HepG2 (cell line): ENCODE measurements at regions not wholly inside any gene's neighbourhood (a gene's known extent, or its start where the extent isn't known, plus 50 kb on each side); places are given as distances from the start of the nearest gene placed in this dataset.

Experiments used
- ATAC-seq: fragments of 200-7000 bp; cut with Tn5 transposase; 3 replicates; pipeline ENCODE4 v1.9.1; 2020; ENCODE audit warnings: mild to moderate bottlenecking, moderate library complexity
- BruUV-seq: library from RNA; stranded (reverse); fragments of 400-500 nt; replicated peaks from 2 replicates; lab custom pipeline; 2021; lab: Mats Ljungman, UMichigan
- CTCF ChIA-PET: fragments of 300-600 bp; formaldehyde crosslinking; extraction: SDS; loops from one replicate; lab custom pipeline; 2021; ENCODE audit warnings: low total read pairs, inconsistent platforms, low intra/inter-chr PET ratio; lab: Yijun Ruan, JAX
- POLR2A ChIA-PET: fragments of 350-600 bp; sonication (Branson Sonifier 250); formaldehyde crosslinking; loops from one replicate; lab custom pipeline; 2020; ENCODE audit warnings: antibody characterized with exemption, inconsistent platforms; lab: Yijun Ruan, JAX
- DNase-seq: peaks from one replicate; pipeline ENCODE4 v3.0.0-alpha.2; 2015; ENCODE audit warnings: low spot score
- FAIRE-seq: peaks from 3 replicates; lab custom pipeline; 2011; peaks lifted over from hg19 to GRCh38; lab: Jason Lieb, UNC
- H2AFZ ChIP-seq: one replicate; pipeline ENCODE4 v1.6.1; 2011; ENCODE audit warnings: low read length, inconsistent platforms
- H3K27ac ChIP-seq: fragments of 300-600 bp; 3 replicates; pipeline ENCODE4 v1.8.0; 2011; ENCODE audit warnings: mixed run types, mild to moderate bottlenecking, mixed read lengths, low read length, inconsistent platforms; ENCODE audit not compliant: insufficient read depth; ENCODE audit errors: extremely low read length
- H3K27me3 ChIP-seq, 2 experiments: fragments of 200-600 bp in 1 of 2; 2 replicates in 1 of 2; 3 replicates in 1 of 2; pipeline versions ENCODE4 v1.6.0 to v1.8.0; 2011; ENCODE audit warnings: low read length in 2 of 2, mild to moderate bottlenecking in 2 of 2, moderate library complexity in 2 of 2, inconsistent platforms in 1 of 2; ENCODE audit not compliant: insufficient read depth in 2 of 2, control insufficient read depth in 1 of 2
- H3K36me3 ChIP-seq, 2 experiments: fragments of 200-600 bp in 1 of 2; replicated peaks in 1 of 2; 2 replicates in 1 of 2; 3 replicates in 1 of 2; pipeline versions ENCODE4 v1.5.1 to v1.8.0; 2011; ENCODE audit warnings: low read length in 2 of 2, inconsistent platforms in 1 of 2; ENCODE audit not compliant: insufficient read depth in 2 of 2, control insufficient read depth in 1 of 2
- H3K4me1 ChIP-seq: 2 replicates; pipeline ENCODE4 v1.5.1; 2012; ENCODE audit warnings: low read length, inconsistent platforms; ENCODE audit not compliant: insufficient read depth
- H3K4me2 ChIP-seq: 2 replicates; pipeline ENCODE4 v1.6.0; 2011; ENCODE audit warnings: low read depth, low read length, inconsistent platforms
- H3K4me3 ChIP-seq, 3 experiments: fragments of 200-600 bp in 1 of 3; sonication (generic), shearing (Covaris generic) in 1 of 3; replicated peaks in 1 of 3; 2 replicates each; pipeline ENCODE4 v1.5.1; 2011 to 2016; ENCODE audit warnings: low read length in 3 of 3, inconsistent platforms in 2 of 3, low read depth in 2 of 3, mild to moderate bottlenecking in 2 of 3, control low read depth in 1 of 3, mixed read lengths in 1 of 3; ENCODE audit not compliant: insufficient read depth in 1 of 3
- H3K79me2 ChIP-seq: one replicate; pipeline ENCODE4 v1.6.1; 2011; ENCODE audit warnings: low read length, inconsistent platforms; ENCODE audit not compliant: insufficient read depth
- H3K9ac ChIP-seq: 2 replicates; pipeline ENCODE4 v1.6.0; 2011; ENCODE audit warnings: mild to moderate bottlenecking, low read depth, low read length, inconsistent platforms; ENCODE audit not compliant: insufficient read depth
- H3K9me3 ChIP-seq: 2 replicates; pipeline ENCODE4 v1.5.1; 2012; ENCODE audit warnings: mild to moderate bottlenecking, low read length
- H4K20me1 ChIP-seq: 2 replicates; pipeline ENCODE4 v1.6.0; 2011; ENCODE audit warnings: inconsistent platforms, mild to moderate bottlenecking, low read length, moderate library complexity; ENCODE audit not compliant: insufficient read depth
- AGO2 ChIP-seq: fragments of 200-400 bp; formaldehyde crosslinking; optimal IDR thresholded peaks from 2 replicates; pipeline ENCODE3; 2017; ENCODE audit warnings: mild to moderate bottlenecking, low read depth, low read length, moderate library complexity
- CENPBD1 ChIP-seq: sonication (generic); formaldehyde crosslinking; IDR thresholded peaks from 2 replicates; pipeline ENCODE4 v1.8.0; 2022; ENCODE audit warnings: missing genetic modification reagents, low read depth, mild to moderate bottlenecking, borderline replicate concordance
- CREM ChIP-seq, 2 experiments: sonication (generic) in 1 of 2; formaldehyde crosslinking in 1 of 2; IDR thresholded peaks; 2 replicates each; pipeline versions ENCODE4 v1.4.0 to v1.6.1; 2016 to 2020; ENCODE audit warnings: antibody characterized with exemption in 1 of 2, mild to moderate bottlenecking in 1 of 2, missing genetic modification reagents in 1 of 2
- HOXA7 ChIP-seq: sonication (generic); formaldehyde crosslinking; IDR thresholded peaks from 2 replicates; pipeline ENCODE4 v1.8.1; 2022; ENCODE audit warnings: mild to moderate bottlenecking, missing genetic modification reagents, moderate library complexity
- KDM5B ChIP-seq: sonication (generic); formaldehyde crosslinking; IDR thresholded peaks from 2 replicates; pipeline ENCODE4 v1.4.0; 2020; ENCODE audit warnings: missing genetic modification reagents, mild to moderate bottlenecking, borderline replicate concordance
- MAX ChIP-seq: IDR thresholded peaks from 2 replicates; pipeline ENCODE4 v1.6.1; 2012; ENCODE audit warnings: inconsistent platforms
- MXD1 ChIP-seq: sonication (generic); formaldehyde crosslinking; IDR thresholded peaks from 2 replicates; pipeline ENCODE4 v1.4.0; 2020; ENCODE audit warnings: mild to moderate bottlenecking, missing genetic modification reagents
- SNRNP70 ChIP-seq: fragments of 200-400 bp; formaldehyde crosslinking; IDR thresholded peaks from 2 replicates; pipeline ENCODE4 v1.6.1; 2017; ENCODE audit warnings: mild to moderate bottlenecking, low read depth, low read length, moderate library complexity
- SRSF9 ChIP-seq: fragments of 200-400 bp; formaldehyde crosslinking; IDR thresholded peaks from 2 replicates; pipeline ENCODE4 v1.6.1; 2018; ENCODE audit warnings: borderline replicate concordance, mild to moderate bottlenecking, low read depth, low read length; ENCODE audit not compliant: insufficient read depth, poor library complexity, severe bottlenecking
- TARDBP ChIP-seq: sonication (generic); formaldehyde crosslinking; IDR thresholded peaks from 2 replicates; pipeline ENCODE4 v1.8.0; 2022; ENCODE audit warnings: mild to moderate bottlenecking, missing genetic modification reagents
- ZHX1 ChIP-seq: sonication (generic); formaldehyde crosslinking; IDR thresholded peaks from 2 replicates; pipeline ENCODE4 v1.8.1; 2022; ENCODE audit warnings: low read depth, mild to moderate bottlenecking, missing genetic modification reagents
- ZMYM2 ChIP-seq: sonication (generic); formaldehyde crosslinking; IDR thresholded peaks from 2 replicates; pipeline ENCODE4 v1.8.0; 2022; ENCODE audit warnings: mild to moderate bottlenecking, missing genetic modification reagents
- ZNF282 ChIP-seq: fragments of 450-650 bp; IDR thresholded peaks from 2 replicates; pipeline ENCODE4 v1.6.1; 2018; ENCODE audit not compliant: partially characterized antibody
- ZNF589 ChIP-seq: sonication (generic); formaldehyde crosslinking; conservative IDR thresholded peaks from 2 replicates; pipeline ENCODE4 v1.8.0; 2022; ENCODE audit warnings: mild to moderate bottlenecking, moderate library complexity, missing genetic modification reagents
- ZNF761 ChIP-seq: sonication (generic); formaldehyde crosslinking; conservative IDR thresholded peaks from 2 replicates; pipeline ENCODE4 v1.4.0; 2020; ENCODE audit warnings: mild to moderate bottlenecking, missing genetic modification reagents
- WGBS: methylation state at CpG from one replicate; pipeline ENCODE4 v1.1.6; 2017; ENCODE audit warnings: low lambda C conversion rate; 5-methylcytosine and 5-hydroxymethylcytosine counted together
- in situ Hi-C: cut with HindIII; loops from 2 replicates; pipeline ENCODE4 v1.10.0; 2017; ENCODE audit warnings: low pct_unique_long_range_greater_than_20kb; ENCODE audit not compliant: extremely low pct_ligation_motif_present
- intact Hi-C: fragments of 100-400 bp; cut with micrococcal nuclease; formaldehyde crosslinking; loops from one replicate; pipeline ENCODE4 v1.10.0; 2022; ENCODE audit not compliant: unreplicated experiment

GRCh38 chr6:113524826-113525225 lies 332.3 kb upstream of the MARCKS start:
- FAIRE-seq, result no peak
- H3K27ac ChIP-seq, result no peak overlapping the region
- H3K4me1 ChIP-seq, result no peaks in the 10 kb centered on the region
- H3K4me2 ChIP-seq, result no peak overlapping the region
- ATAC-seq, result no peak
- no peaks in the 10 kb centered on the region for H3K79me2 ChIP-seq
- in situ Hi-C loops (no loop called here), intact Hi-C loops (no loop called here)
- H4K20me1 ChIP-seq, result no peaks in the 10 kb centered on the region
- no peak overlapping the region for H2AFZ ChIP-seq
- no peak for TF ChIP-seq SRSF9
- no peak for TF ChIP-seq AGO2
- no peak for TF ChIP-seq CENPBD1
- no peak for TF ChIP-seq KDM5B (CRISPR knock-in tag)
- TF ChIP-seq MXD1, result no peak
- no peak for TF ChIP-seq TARDBP (CRISPR knock-in tag)
- TF ChIP-seq CREM (IDR thresholded peaks at IDR 0.05), result no peak
- TF ChIP-seq CREM (CRISPR knock-in tag; IDR thresholded peaks at IDR 0.05), result no peak
- TF ChIP-seq ZNF282, result no peak
- no peak for TF ChIP-seq ZNF761 (CRISPR knock-in tag)
- TF ChIP-seq MAX, result no peak
- TF ChIP-seq ZNF589 (CRISPR knock-in tag), result no peak
- TF ChIP-seq ZMYM2 (CRISPR knock-in tag), result no peak
- no peak for TF ChIP-seq SNRNP70
- no peak for TF ChIP-seq ZHX1 (CRISPR knock-in tag)
- no peak for TF ChIP-seq HOXA7 (CRISPR knock-in tag)
- H3K9ac ChIP-seq, result no peak overlapping the region
- BruUV-seq, result no TSS peak
- ChIA-PET CTCF (no interaction called here), POLR2A (no interaction called here)
- H3K36me3 ChIP-seq, result no peaks in the 10 kb centered on the region
- DNase-seq, result no peak
- no peak overlapping the region for H3K4me3 ChIP-seq
- H3K9me3 ChIP-seq, result no peaks in the 10 kb centered on the region
- WGBS, result 3% methylated on average over 1 of the region's 1 CpG
- H3K27me3 ChIP-seq, result no peaks in the 10 kb centered on the region
